Choroid plexus epithelial cell (primary cell): ENCODE measurements at regions not wholly inside any gene's neighbourhood (a gene's known extent, or its start where the extent isn't known, plus 50 kb on each side); places are given as distances from the start of the nearest gene placed in this dataset.

Experiments used
- DNase-seq: peaks from one replicate; pipeline ENCODE4 v3.0.0-alpha.2; 2010; ENCODE audit warnings: low read depth
- H3K4me3 ChIP-seq: 2 replicates; pipeline ENCODE4 v1.5.1; 2011; ENCODE audit warnings: low read depth, mild to moderate bottlenecking, control low read depth, low read length, moderate library complexity
- TF ChIP-seq, protein P1 (sequence below): conservative IDR thresholded peaks from 2 replicates; pipeline ENCODE4 v1.5.1; 2011; ENCODE audit warnings: low read depth, mild to moderate bottlenecking, control low read depth, inconsistent platforms, low read length, moderate library complexity

DNA sequence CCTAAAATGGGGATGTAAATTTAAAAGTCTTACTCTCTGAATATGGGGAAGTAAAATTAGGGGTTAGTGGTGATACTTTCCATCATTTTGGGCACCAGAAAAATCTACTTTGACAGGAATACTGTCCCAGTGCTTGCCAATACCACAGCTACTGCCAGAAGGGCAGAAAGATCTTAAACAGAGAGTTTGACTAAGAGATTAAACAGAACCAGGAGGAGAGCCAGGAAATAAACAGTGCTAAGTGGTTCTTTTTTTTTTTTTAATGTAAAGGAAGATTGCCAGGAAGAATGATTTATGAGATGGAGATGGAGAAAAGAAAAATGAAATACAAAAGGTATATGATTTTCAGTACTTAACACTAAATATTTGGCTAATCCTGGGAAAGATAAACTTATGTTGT, 126.8 kb downstream of the RTL3 start:
- DNase-seq, result no peak
- no peak overlapping the region for H3K4me3 ChIP-seq
- TF ChIP-seq, protein P1, sequence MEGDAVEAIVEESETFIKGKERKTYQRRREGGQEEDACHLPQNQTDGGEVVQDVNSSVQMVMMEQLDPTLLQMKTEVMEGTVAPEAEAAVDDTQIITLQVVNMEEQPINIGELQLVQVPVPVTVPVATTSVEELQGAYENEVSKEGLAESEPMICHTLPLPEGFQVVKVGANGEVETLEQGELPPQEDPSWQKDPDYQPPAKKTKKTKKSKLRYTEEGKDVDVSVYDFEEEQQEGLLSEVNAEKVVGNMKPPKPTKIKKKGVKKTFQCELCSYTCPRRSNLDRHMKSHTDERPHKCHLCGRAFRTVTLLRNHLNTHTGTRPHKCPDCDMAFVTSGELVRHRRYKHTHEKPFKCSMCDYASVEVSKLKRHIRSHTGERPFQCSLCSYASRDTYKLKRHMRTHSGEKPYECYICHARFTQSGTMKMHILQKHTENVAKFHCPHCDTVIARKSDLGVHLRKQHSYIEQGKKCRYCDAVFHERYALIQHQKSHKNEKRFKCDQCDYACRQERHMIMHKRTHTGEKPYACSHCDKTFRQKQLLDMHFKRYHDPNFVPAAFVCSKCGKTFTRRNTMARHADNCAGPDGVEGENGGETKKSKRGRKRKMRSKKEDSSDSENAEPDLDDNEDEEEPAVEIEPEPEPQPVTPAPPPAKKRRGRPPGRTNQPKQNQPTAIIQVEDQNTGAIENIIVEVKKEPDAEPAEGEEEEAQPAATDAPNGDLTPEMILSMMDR, result no peak

DNA sequence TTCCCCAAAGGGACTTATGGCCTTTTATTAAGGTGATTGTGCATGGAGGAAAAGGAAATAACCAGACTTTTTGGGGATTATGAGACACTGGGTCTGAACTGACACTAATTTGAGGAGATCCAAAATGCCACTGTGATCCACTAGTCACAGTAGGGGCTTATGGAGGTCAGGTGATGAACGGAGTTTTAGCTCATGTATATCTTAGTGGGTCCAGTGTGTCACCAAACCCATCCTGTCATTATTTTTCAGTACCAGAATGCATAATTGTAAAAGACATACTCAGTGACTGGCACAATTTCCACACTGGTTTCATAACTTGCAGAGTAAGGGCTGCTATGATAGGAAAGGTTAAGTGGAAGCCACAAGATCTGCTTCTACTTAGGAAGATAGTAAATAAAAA, 131.3 kb downstream of the RTL3 start:
- TF ChIP-seq, protein P1, result no peak
- no peak for DNase-seq
- no peak overlapping the region for H3K4me3 ChIP-seq

DNA sequence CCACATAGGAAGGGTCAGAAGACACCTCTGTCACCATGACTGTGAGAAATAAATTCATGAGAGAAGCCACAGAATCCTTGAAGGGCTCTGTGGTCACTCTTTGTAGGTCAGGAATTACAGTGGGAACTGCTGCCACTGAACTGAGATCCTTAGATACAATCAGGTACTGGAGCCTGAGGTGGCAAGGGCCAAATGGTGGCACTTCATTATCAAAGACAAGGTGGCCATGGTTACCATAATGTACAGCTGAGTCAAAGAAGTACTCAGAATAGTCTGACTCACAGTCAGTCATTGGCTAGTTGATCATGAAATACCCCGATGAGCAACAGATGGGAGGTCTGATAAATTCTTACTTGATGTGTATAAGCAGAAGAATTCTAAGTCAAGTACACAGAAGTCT, 131.9 kb downstream of the RTL3 start:
- DNase-seq, result no peak
- TF ChIP-seq, protein P1, result no peak

DNA sequence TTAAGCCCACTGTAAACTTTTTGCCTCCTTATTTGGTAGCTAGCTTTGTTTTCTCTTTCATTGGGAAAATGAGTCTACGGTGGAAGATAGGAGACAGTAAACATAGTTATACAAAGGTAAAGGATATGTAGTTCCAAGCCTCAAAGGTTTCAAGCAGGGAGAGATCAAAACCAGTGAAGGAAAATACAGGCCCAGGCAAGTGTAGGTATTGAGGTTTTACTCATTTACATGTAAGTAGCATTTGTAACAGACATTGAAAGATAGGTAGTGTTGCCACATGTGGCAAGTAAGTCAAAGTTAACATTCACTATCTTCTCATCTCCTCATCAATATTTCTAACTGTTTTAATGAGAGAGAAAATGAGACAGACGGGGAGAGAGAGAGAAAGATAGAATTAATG, 136.5 kb downstream of the RTL3 start:
- no peak overlapping the region for H3K4me3 ChIP-seq
- no peak for DNase-seq
- TF ChIP-seq, protein P1, result no peak

More for the DNA sequence above, 131.9 kb downstream of the RTL3 start:
- H3K4me3 ChIP-seq, result no peak overlapping the region

DNA sequence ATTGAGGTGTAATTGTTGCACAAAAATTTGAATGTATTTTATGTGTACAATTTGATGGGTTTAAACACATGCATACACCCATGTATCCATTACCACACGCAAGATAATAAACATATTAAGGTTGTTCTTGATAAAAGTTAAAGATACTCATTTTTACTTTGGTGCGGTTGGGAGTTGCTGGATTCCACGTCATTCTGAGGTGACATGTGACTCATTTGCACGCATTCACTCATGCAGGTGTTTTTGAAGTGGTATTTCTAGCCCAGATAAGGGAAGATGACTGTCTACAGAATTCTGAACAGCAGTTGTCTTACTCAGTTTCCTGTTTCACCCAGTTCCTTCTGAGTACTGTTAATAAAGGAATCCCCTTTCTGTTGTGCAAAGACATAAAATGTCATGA, 142.0 kb downstream of the RTL3 start:
- peak; percentile 13 for DNase-seq
- no peak overlapping the region for H3K4me3 ChIP-seq
- TF ChIP-seq, protein P1, result no peak

DNA sequence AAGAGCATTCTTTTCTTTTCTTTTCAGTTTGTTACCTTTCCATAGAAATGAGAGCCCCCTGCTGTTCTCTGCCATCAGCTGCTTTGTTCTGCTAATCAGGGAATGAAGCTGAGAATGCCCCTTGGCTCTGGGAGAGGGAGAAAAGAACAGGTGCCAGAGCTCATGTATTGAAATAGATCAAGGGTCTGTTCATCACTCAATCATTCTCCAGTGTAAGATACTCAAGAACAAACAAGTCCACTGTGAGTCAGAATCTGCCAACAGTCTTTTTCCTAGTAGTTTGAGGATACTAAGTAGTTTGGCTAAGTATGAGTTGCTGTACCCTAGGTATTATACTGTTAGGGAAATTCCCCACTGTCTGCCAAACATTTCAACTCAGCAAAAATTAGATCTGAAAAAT, 144.3 kb downstream of the RTL3 start:
- TF ChIP-seq, protein P1, result no peak
- no peak for DNase-seq
- no peak overlapping the region for H3K4me3 ChIP-seq

DNA sequence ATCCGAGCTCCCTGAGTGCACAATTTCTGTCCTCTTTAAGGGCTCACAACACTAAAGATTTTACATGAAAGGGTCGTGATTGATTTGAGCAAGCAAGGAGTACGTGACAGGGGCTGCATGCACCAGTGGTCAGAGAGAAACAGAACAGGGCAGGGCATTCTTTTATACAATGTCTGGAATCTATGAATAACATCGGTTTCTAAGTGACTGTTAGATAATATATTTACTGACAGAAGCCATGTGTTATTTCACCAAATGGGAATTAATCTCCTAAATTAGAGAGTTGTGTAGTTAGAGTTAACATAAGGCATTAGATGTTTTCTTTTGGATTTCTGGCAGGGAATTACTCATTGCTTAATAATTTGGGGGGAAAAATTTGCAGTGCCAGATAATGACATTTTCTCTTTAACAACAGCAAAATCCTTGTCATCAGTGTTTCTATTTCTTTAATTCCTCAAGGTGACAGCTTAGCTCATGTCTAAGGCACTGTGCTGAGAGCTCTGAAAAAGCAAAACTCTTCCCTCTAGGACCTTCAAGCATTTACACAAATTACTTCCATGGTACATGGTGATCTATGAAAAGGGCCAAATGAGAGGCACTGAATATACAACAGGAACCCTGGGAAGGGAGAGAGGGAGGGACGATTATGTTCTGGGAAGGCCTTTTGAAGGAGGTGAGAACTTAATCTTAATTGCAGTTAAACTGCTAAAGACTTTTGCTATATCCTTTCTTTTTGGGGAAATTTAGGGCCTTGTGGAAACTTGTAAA, 145.0 kb downstream of the RTL3 start:
- DNase-seq, result no peak
- H3K4me3 ChIP-seq, result no peak overlapping the region
- TF ChIP-seq, protein P1, result no peak
